ENCODE measurements at regions not wholly inside any gene's neighbourhood (a gene's known extent, or its start where the extent isn't known, plus 50 kb on each side); places are given as distances from the start of the nearest gene placed in this dataset.

DNA sequence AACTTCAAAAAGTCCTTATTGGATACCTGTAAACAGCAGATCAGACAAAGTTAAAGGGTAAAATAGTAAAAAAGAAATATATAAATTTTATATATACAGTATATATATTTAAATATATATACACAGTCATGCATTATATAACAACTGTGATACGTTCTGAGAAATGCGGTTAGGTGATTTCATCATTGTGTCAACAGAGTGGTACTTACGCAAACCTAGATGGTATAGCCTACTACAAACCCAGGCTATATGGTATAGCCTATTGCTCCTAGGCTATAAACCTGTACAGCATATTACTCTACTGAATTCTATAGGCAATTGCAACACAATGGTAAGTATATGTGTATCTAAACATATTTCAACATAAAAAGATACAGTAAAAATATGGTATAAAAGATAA is 222.7 kb downstream of the NUF2 start:
- Histone ChIP-seq H3K9me3 (ENCODE audit: control insufficient read depth, low read depth, low read length) (no peaks in the 10 kb centered on the region), H2BK20ac (ENCODE audit: low read depth, low read length, poor library complexity, severe bottlenecking) (no peak overlapping the region), H2BK120ac (ENCODE audit: low read depth, low read length, poor library complexity, severe bottlenecking) (no peak overlapping the region), H3K27ac (ENCODE audit: insufficient read length, low read depth, low read length) (no peak overlapping the region), H3K79me2 (ENCODE audit: insufficient read depth, low read length) (no peaks in the 10 kb centered on the region), H3T11ph (ENCODE audit: low read length) (no peak overlapping the region), H2BK5ac (ENCODE audit: insufficient read length, low read length) (no peak overlapping the region), H3K79me1 (ENCODE audit: insufficient read depth, low read depth, low read length, poor library complexity, severe bottlenecking) (no peaks in the 10 kb centered on the region), H3K27me3 (ENCODE audit: insufficient read depth, low read length) (no peaks in the 10 kb centered on the region), H3K4me2 (ENCODE audit: insufficient read depth, insufficient read length, low read length) (no peak overlapping the region), H3K56ac (ENCODE audit: insufficient read length, low read depth, low read length) (no peak overlapping the region), H4K91ac (ENCODE audit: insufficient read length, low read depth, low read length) (no peak overlapping the region), H3K23ac (ENCODE audit: insufficient read length, low read depth, low read length) (no peak overlapping the region), H2BK12ac (ENCODE audit: insufficient read length, low read depth, low read length) (no peak overlapping the region), H3K4ac (ENCODE audit: low read depth, low read length) (no peak overlapping the region), H3K18ac (ENCODE audit: insufficient read length, low read depth, low read length) (no peak overlapping the region), H4K20me1 (ENCODE audit: control insufficient read depth, insufficient read depth, insufficient read length) (no peaks in the 10 kb centered on the region), H3K9ac (ENCODE audit: extremely low read depth, insufficient read length, low read length) (no peak overlapping the region), H3K23me2 (ENCODE audit: insufficient read length, low read depth, low read length, poor library complexity, severe bottlenecking) (no peaks in the 10 kb centered on the region), H2AK5ac (ENCODE audit: insufficient read length, low read length) (no peak overlapping the region), H4K8ac (replicated peaks; ENCODE audit: insufficient read length, low read depth, low read length) (no peak overlapping the region), H3K14ac (ENCODE audit: insufficient read depth, low read length) (no peak overlapping the region), H4K5ac (ENCODE audit: insufficient read length, low read depth, low read length) (no peak overlapping the region), H2BK15ac (ENCODE audit: low read depth, low read length) (no peak overlapping the region), H2AFZ (ENCODE audit: low read length) (no peak overlapping the region), H3K4me1 (ENCODE audit: insufficient read depth, low read length) (peaks cover 2% of the 10 kb centered on the region; the same call in 1 of the 2 replicates)
- TF ChIP-seq, protein P1, sequence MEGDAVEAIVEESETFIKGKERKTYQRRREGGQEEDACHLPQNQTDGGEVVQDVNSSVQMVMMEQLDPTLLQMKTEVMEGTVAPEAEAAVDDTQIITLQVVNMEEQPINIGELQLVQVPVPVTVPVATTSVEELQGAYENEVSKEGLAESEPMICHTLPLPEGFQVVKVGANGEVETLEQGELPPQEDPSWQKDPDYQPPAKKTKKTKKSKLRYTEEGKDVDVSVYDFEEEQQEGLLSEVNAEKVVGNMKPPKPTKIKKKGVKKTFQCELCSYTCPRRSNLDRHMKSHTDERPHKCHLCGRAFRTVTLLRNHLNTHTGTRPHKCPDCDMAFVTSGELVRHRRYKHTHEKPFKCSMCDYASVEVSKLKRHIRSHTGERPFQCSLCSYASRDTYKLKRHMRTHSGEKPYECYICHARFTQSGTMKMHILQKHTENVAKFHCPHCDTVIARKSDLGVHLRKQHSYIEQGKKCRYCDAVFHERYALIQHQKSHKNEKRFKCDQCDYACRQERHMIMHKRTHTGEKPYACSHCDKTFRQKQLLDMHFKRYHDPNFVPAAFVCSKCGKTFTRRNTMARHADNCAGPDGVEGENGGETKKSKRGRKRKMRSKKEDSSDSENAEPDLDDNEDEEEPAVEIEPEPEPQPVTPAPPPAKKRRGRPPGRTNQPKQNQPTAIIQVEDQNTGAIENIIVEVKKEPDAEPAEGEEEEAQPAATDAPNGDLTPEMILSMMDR (conservative IDR thresholded peaks at IDR 0.05), result no peak
- Mint-ChIP-seq H3K4me1 (peaks cover 5 to 7% of the 10 kb centered on the region in 2 experiments; a peak in 2 of 4 replicates), H3K4me3 (no peak overlapping the region), H3K27me3 (ENCODE audit: low read depth) (no peaks in the 10 kb centered on the region; the same call in 1 of the 2 replicates), H3K36me3 (ENCODE audit: insufficient read depth in 1 of 3, low read depth in 3 of 3) (peaks cover 1 to 16% (median 2%) of the 10 kb centered on the region in 3 experiments; a peak in 4 of 7 replicates), H3K9me3 (peaks cover 2 to 10% of the 10 kb centered on the region in 2 experiments), H3K27ac (no peak overlapping the region)
- WGBS (ENCODE audit: extremely low coverage, insufficient read length, low lambda C conversion rate), result no CpG with 5 or more reads among the region's 3 CpGs
- DNase-seq, result no peak
